SK-N-SH (cell line): ENCODE measurements at regions not wholly inside any gene's neighbourhood (a gene's known extent, or its start where the extent isn't known, plus 50 kb on each side); places are given as distances from the start of the nearest gene placed in this dataset.

Source experiments
- CTCF ChIA-PET: fragments of 300-600, 350-600 bp; formaldehyde crosslinking; extraction: SDS; loops from one replicate; lab custom pipeline; 2021; lab: Yijun Ruan, JAX
- POLR2A ChIA-PET: fragments of 350-600 bp; sonication (Branson Sonifier 250); formaldehyde crosslinking; extraction: SDS; loops from one replicate; lab custom pipeline; 2020; ENCODE audit warnings: antibody characterized with exemption, inconsistent platforms; lab: Yijun Ruan, JAX
- DNase-seq: peaks from one replicate; pipeline ENCODE4 v3.0.0; 2012
- H2AFZ ChIP-seq: fragments of 200-600 bp; sonication (generic); 2 replicates; pipeline ENCODE4 v1.8.1; 2016; ENCODE audit warnings: antibody characterized with exemption, mild to moderate bottlenecking, low read depth
- H3F3A ChIP-seq: fragments of 200-600 bp; sonication (generic); replicated peaks from 2 replicates; pipeline ENCODE3; 2016; ENCODE audit warnings: antibody characterized with exemption, mild to moderate bottlenecking; ENCODE audit not compliant: insufficient read depth
- H3K27ac ChIP-seq, 2 experiments: fragments of 200-500 bp in 1 of 2; fragments of 200-600 bp in 1 of 2; sonication (Bioruptor generic) in 1 of 2; sonication (generic), shearing (Covaris generic) in 1 of 2; 2 replicates each; pipeline versions ENCODE4 v1.5.1 to v1.6.1; 2014 to 2016; ENCODE audit warnings: low read depth in 2 of 2, inconsistent platforms in 1 of 2, low read length in 1 of 2, mild to moderate bottlenecking in 1 of 2, mixed read lengths in 1 of 2
- H3K27me3 ChIP-seq: fragments of 200-600 bp; sonication (generic), shearing (Covaris generic); 2 replicates; pipeline ENCODE4 v1.6.1; 2016; ENCODE audit warnings: mixed run types; ENCODE audit not compliant: insufficient read depth
- H3K36me3 ChIP-seq, 2 experiments: fragments of 200-500 bp in 1 of 2; fragments of 200-600 bp in 1 of 2; sonication (Bioruptor generic) in 1 of 2; sonication (generic) in 1 of 2; replicated peaks in 1 of 2; 2 replicates each; pipeline versions ENCODE3 to v1.5.1; 2014 to 2016; ENCODE audit warnings: low read length in 1 of 2, mild to moderate bottlenecking in 1 of 2; ENCODE audit not compliant: insufficient read depth in 2 of 2, control insufficient read depth in 1 of 2
- H3K4me1 ChIP-seq, 2 experiments: fragments of 200-500 bp in 1 of 2; fragments of 200-600 bp in 1 of 2; sonication (Bioruptor generic) in 1 of 2; sonication (generic), shearing (Covaris generic) in 1 of 2; 2 replicates each; pipeline versions ENCODE4 v1.5.1 to v1.6.1; 2014 to 2016; ENCODE audit warnings: low read depth in 1 of 2, low read length in 1 of 2, mixed run types in 1 of 2; ENCODE audit not compliant: insufficient read depth in 2 of 2, control insufficient read depth in 1 of 2
- H3K4me2 ChIP-seq: fragments of 200-600 bp; sonication (generic), shearing (Covaris generic); 2 replicates; pipeline ENCODE4 v1.6.1; 2017; ENCODE audit warnings: mixed run types
- H3K4me3 ChIP-seq, 2 experiments: fragments of 200-500 bp in 1 of 2; fragments of 200-600 bp in 1 of 2; sonication (Bioruptor generic) in 1 of 2; sonication (generic), shearing (Covaris generic) in 1 of 2; 2 replicates each; pipeline versions ENCODE4 v1.5.1 to v1.8.1; 2014 to 2016; ENCODE audit warnings: low read depth in 2 of 2, inconsistent platforms in 1 of 2, low read length in 1 of 2, mild to moderate bottlenecking in 1 of 2, mixed read lengths in 1 of 2, moderate library complexity in 1 of 2
- H3K79me2 ChIP-seq: fragments of 200-600 bp; sonication (generic); 2 replicates; pipeline ENCODE4 v1.8.1; 2017; ENCODE audit warnings: mild to moderate bottlenecking; ENCODE audit not compliant: insufficient read depth
- H3K9ac ChIP-seq: fragments of 200-600 bp; sonication (generic); 2 replicates; pipeline ENCODE4 v1.6.1; 2017; ENCODE audit warnings: mixed run types
- H3K9me2 ChIP-seq: fragments of 200-600 bp; sonication (generic); 2 replicates; pipeline ENCODE4 v1.6.1; 2017; ENCODE audit warnings: mixed run types
- H3K9me3 ChIP-seq: fragments of 200-600 bp; sonication (generic); 2 replicates; pipeline ENCODE4 v1.6.1; 2017; ENCODE audit warnings: mixed run types, mild to moderate bottlenecking, moderate library complexity
- H4K20me1 ChIP-seq: fragments of 200-600 bp; sonication (generic); 2 replicates; pipeline ENCODE4 v1.6.1; 2017; ENCODE audit warnings: mild to moderate bottlenecking, mixed run types; ENCODE audit not compliant: insufficient read depth
- CTCF ChIP-seq: fragments of 200-600 bp; sonication (generic); IDR thresholded peaks from 2 replicates; pipeline ENCODE4 v1.6.1; 2017; ENCODE audit warnings: antibody characterized with exemption, mild to moderate bottlenecking, moderate library complexity
- ELF1 ChIP-seq: IDR thresholded peaks from 2 replicates; pipeline ENCODE4 v1.4.0; 2012
- EP300 ChIP-seq, 2 experiments: IDR thresholded peaks; 2 replicates each; pipeline versions ENCODE4 v1.4.0 to v1.6.1; 2012; ENCODE audit warnings: borderline replicate concordance in 1 of 2, low read depth in 1 of 2, low read length in 1 of 2
- EZH2phosphoT487 ChIP-seq: fragments of 200-600 bp; sonication (generic); IDR thresholded peaks from 2 replicates; pipeline ENCODE4 v1.6.1; 2017; ENCODE audit warnings: low read depth, mixed run types, mild to moderate bottlenecking, antibody characterized with exemption, moderate library complexity, borderline replicate concordance
- FOSL2 ChIP-seq: IDR thresholded peaks from 2 replicates; pipeline ENCODE4 v1.4.0; 2012; ENCODE audit warnings: low read depth, mild to moderate bottlenecking, moderate library complexity, borderline replicate concordance
- FOXM1 ChIP-seq: IDR thresholded peaks from 2 replicates; pipeline ENCODE4 v1.4.0; 2012; ENCODE audit warnings: low read depth, mild to moderate bottlenecking
- GABPA ChIP-seq: IDR thresholded peaks from 2 replicates; pipeline ENCODE4 v1.4.0; 2012; ENCODE audit warnings: low read depth, mild to moderate bottlenecking
- MAX ChIP-seq: IDR thresholded peaks from 2 replicates; pipeline ENCODE4 v1.4.0; 2012; ENCODE audit warnings: low read depth
- MEF2A ChIP-seq: IDR thresholded peaks from 2 replicates; pipeline ENCODE4 v1.4.0; 2012; ENCODE audit warnings: low read depth, borderline replicate concordance
- MXI1 ChIP-seq: IDR thresholded peaks from 2 replicates; pipeline ENCODE4 v1.6.1; 2012; ENCODE audit warnings: mild to moderate bottlenecking, low read depth, low read length, improper control_type of control experiment
- POLR2AphosphoS5 ChIP-seq: IDR thresholded peaks from 2 replicates; pipeline ENCODE4 v1.6.1; 2012; ENCODE audit warnings: low read depth, low read length
- RAD21 ChIP-seq: IDR thresholded peaks from 2 replicates; pipeline ENCODE4 v1.6.1; 2012; ENCODE audit warnings: mild to moderate bottlenecking, low read length
- RCOR1 ChIP-seq: fragments of 150-350 bp; IDR thresholded peaks from 2 replicates; pipeline ENCODE4 v1.6.1; 2017; ENCODE audit warnings: antibody characterized with exemption, low read length
- RXRA ChIP-seq: IDR thresholded peaks from 2 replicates; pipeline ENCODE4 v1.4.0; 2012; ENCODE audit warnings: low read depth, mild to moderate bottlenecking, borderline replicate concordance
- SIN3A ChIP-seq: IDR thresholded peaks from 2 replicates; pipeline ENCODE4 v1.6.1; 2012; ENCODE audit warnings: low read depth, mild to moderate bottlenecking, low read length, moderate library complexity, borderline replicate concordance
- SMC3 ChIP-seq: IDR thresholded peaks from 2 replicates; pipeline ENCODE4 v1.6.1; 2012; ENCODE audit warnings: low read depth, low read length, improper control_type of control experiment
- TAF1 ChIP-seq: IDR thresholded peaks from 2 replicates; pipeline ENCODE4 v1.6.1; 2012; ENCODE audit warnings: low read depth, mild to moderate bottlenecking, low read length, moderate library complexity, borderline replicate concordance
- TCF12 ChIP-seq: IDR thresholded peaks from 2 replicates; pipeline ENCODE4 v1.4.0; 2012
- TEAD4 ChIP-seq: IDR thresholded peaks from 2 replicates; pipeline ENCODE4 v1.4.0; 2012; ENCODE audit warnings: mild to moderate bottlenecking, borderline replicate concordance; ENCODE audit not compliant: insufficient read depth
- YY1 ChIP-seq: IDR thresholded peaks from 2 replicates; pipeline ENCODE4 v1.4.0; 2012; ENCODE audit warnings: low read depth, mild to moderate bottlenecking
- WGBS: methylation state at CpG from one replicate; pipeline ENCODE4 v1.1.6; 2017; ENCODE audit warnings: low lambda C conversion rate; 5-methylcytosine and 5-hydroxymethylcytosine counted together
- TF ChIP-seq, protein P1 (sequence below): IDR thresholded peaks from 2 replicates; pipeline ENCODE4; 2012

DNA sequence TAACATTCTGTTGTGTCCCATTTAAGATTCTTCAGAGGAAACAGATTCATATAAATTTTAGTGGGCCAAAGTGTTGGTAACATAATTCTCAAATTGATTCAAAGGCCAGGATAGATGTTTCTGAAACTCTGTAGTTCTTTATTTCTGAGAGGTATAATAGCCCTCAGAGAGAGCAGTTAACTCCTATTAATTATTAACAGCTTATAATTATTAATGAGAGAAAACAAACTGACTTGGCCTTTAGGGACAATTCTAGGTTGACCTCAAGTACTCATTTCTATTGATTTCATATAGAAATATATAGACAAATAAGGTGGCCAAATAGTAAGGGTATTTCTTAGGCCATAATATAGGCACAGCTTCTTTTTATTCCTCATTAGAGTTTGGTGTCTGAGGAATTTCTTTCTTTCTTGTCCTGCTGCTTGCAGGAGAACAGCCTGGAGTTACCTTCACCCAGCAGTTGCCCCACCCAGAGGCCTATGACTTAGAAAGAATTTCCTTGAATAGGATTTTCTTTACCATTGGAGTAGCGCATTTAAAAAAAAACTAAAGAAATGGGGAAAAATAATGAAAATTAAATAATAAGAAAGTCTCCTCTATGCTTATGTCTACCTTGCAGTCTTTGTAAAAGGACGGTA is 1430.1 kb upstream of the SPRY2 start (continued):
- TF ChIP-seq EZH2phosphoT487 (no peak), TAF1 (no peak), FOSL2 (no peak), FOXM1 (no peak), RAD21 (no peak)

GRCh38 chr13:81762449-81762848 is 1421.5 kb upstream of the SPRY2 start:
- POLR2A ChIA-PET, result no interaction called here
- no peak overlapping the region for H3K4me2 ChIP-seq
- no peak overlapping the region for H3K4me3 ChIP-seq
- no peaks in the 10 kb centered on the region for H3F3A ChIP-seq
- H3K4me1 ChIP-seq, result no peaks in the 10 kb centered on the region
- WGBS, result 0% methylated on average over 1 of the region's 1 CpG
- no peak for DNase-seq
- no peaks in the 10 kb centered on the region for H3K36me3 ChIP-seq
- H3K9me2 ChIP-seq, result no peaks in the 10 kb centered on the region
- no peak for TF ChIP-seq GABPA
- TF ChIP-seq POLR2AphosphoS5, result no peak
- TF ChIP-seq TAF1, result no peak
- no peak for TF ChIP-seq TEAD4
- TF ChIP-seq SMC3, result no peak
- TF ChIP-seq TCF12, result no peak
- no peak for TF ChIP-seq EP300 (IDR thresholded peaks at IDR 0.05; ENCODE audit: borderline replicate concordance in 1 of 2, low read depth in 1 of 2, low read length in 1 of 2)
- TF ChIP-seq MAX, result no peak
- TF ChIP-seq FOSL2, result no peak
- no peak for TF ChIP-seq SIN3A
- no peak for TF ChIP-seq YY1
- no peak for TF ChIP-seq ELF1
- TF ChIP-seq RXRA, result no peak
- no peak for TF ChIP-seq RCOR1
- TF ChIP-seq MXI1, result no peak
- TF ChIP-seq EZH2phosphoT487, result no peak
- TF ChIP-seq, protein P1, sequence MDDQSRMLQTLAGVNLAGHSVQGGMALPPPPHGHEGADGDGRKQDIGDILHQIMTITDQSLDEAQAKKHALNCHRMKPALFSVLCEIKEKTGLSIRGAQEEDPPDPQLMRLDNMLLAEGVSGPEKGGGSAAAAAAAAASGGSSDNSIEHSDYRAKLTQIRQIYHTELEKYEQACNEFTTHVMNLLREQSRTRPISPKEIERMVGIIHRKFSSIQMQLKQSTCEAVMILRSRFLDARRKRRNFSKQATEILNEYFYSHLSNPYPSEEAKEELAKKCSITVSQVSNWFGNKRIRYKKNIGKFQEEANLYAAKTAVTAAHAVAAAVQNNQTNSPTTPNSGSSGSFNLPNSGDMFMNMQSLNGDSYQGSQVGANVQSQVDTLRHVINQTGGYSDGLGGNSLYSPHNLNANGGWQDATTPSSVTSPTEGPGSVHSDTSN, result no peak
- no peak for TF ChIP-seq MEF2A
- no peak for TF ChIP-seq CTCF
- H3K27ac ChIP-seq, result no peak overlapping the region
- H3K9me3 ChIP-seq, result peaks cover 5% of the 10 kb centered on the region; the same call in 1 of the 2 replicates
- H4K20me1 ChIP-seq, result no peaks in the 10 kb centered on the region
- no peak overlapping the region for H3K9ac ChIP-seq
- no peaks in the 10 kb centered on the region for H3K79me2 ChIP-seq
- no peaks in the 10 kb centered on the region for H3K27me3 ChIP-seq
- CTCF ChIA-PET, result interaction anchor here (0.6 kb wide), 1 partner anchor 50 kb away, joined by 3 read pairs; no protein-coding TSS in a partner anchor
- no peak overlapping the region for H2AFZ ChIP-seq
